HPDE6-E6E7 (cell line): ENCODE measurements at regions not wholly inside any gene's neighbourhood (a gene's known extent, or its start where the extent isn't known, plus 50 kb on each side); places are given as distances from the start of the nearest gene placed in this dataset.
"Not testable (repeated sequence)": the region's sequence is repeated elsewhere in the genome, so short reads cannot be mapped to it uniquely, and the experiment has no call there.

Experiments used
- DNase-seq: peaks from one replicate; pipeline ENCODE4 v3.0.0; 2011; ENCODE audit warnings: missing footprints; ENCODE audit errors: extremely low spot score

DNA sequence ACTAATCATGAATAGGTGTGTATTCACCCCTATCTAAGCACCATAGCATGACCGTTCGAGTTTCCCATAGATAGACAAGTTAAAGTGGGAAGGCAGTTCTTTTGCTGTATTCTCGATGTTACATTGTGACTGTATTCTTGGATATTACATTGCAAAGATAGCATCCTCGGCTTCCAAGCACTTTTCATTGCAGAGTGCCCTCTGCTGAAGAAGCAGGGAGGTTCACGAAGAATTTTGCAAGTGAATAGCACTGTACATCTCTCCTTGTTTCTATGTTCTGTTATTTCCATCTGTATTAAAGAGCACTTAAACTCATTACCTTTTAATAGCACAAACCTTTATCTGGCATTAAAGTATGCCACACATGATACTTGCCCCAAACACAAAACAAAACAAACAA, 426.7 kb upstream of the ARX start:
- no peak for DNase-seq

DNA sequence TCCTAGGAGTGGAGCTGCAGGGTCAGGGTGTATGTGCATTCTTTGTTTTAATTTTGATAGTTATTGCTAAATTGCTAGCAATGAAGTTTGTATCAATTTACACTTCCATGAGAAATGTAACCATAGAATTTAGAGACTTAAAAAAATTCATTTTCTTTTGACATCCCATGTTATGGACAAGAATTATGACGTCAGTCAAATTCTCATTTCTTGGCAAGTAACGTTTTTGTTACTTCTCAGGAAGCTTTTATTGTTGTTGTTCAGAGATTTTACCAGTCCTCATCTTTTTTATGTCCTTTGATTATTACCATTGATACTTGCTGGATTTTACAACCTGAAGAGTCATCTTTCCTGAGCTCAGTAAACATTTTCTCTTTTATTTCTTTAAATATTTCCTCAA, 417.5 kb upstream of the ARX start:
- DNase-seq = no peak

DNA sequence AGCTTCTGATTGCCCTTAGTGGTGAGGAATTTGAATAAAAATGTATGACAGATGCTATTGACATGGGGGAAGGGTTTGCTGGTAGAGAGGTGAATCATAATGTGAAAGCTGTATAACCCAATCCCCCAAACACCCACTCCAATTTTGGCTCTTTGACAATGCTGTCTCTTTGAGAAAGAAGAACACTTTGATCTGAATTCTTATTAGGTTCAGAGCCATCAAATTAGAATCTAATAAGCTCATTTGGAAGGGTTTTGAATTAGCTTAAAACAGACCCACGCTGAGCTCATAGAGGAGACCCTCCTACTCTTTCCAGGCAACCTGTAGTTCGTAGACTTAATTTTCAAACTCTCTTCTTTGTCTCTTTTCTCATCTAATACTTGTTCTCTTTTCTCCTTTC, 416.6 kb upstream of the ARX start:
- no peak for DNase-seq

DNA sequence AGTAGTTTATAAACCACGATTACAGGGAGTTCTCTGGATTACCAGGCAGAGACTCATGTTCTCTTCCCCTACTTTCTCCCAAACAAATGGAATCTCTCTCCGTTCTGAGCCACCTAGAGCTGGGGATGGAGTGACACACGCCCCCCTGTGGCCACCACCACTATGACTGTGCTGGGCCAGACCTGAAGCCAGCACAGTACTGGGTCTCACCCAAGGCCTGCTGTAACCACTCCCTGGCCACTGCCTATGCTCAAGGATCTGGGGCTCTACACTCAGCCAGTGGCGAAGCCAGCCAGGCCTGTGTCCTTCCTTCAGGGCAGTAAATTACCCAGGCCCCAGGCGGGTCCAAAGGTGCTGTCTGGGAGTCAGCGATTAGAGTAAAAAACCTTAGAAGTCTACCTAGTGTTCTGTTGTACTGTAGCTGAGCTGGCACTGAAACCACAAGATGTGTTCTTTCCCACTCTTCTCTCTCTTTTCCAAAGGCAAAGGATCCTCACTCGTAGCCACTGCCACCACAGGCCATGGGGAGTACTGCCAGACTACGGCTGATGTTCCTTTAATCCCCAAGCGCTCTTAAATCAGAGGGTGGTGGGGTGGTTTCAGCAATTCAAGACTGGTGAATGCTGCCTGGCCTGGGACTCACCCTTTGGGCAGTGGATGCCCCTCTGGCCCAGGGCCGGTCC, 412.2 kb upstream of the ARX start:
- no peak for DNase-seq

DNA sequence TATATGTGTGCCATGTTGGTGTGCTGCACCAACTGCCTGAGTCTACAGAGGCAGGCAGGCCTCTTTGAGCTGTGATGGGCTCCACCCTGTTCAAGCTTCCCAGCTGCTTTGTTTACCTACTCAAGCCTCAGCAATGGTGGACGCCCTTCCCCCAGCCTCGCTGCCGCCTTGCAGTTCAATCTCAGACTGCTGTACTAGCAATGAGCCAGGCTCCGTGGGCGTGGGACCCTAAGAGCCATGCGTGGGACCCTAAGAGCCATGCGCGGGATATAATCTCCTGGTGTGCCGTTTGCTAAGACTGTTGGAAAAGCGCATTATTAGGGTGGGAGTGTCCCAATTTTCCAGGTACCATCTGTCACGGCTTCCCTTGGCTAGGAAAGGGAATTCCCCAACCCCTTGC, 388.4 kb upstream of the ARX start:
- DNase-seq = not testable (repeated sequence)

DNA sequence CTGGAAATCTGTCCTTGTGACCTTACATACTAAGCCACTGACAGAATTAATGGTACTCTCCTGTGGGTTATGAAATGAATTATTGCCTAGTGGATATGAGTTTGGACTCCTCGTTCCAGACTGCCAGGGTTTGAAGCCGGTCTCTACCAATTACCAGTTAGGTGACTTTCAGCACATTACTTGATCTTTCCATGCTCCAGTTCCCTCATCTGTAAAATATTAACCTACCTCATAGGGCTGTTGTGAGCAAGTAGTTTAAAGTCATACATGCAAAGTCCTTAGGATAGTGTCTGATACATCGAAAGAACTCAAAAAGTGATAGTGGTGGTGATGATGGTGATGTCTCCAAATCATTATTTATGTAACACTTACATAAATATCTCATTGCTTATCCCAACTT, 373.5 kb upstream of the ARX start:
- DNase-seq = no peak

DNA sequence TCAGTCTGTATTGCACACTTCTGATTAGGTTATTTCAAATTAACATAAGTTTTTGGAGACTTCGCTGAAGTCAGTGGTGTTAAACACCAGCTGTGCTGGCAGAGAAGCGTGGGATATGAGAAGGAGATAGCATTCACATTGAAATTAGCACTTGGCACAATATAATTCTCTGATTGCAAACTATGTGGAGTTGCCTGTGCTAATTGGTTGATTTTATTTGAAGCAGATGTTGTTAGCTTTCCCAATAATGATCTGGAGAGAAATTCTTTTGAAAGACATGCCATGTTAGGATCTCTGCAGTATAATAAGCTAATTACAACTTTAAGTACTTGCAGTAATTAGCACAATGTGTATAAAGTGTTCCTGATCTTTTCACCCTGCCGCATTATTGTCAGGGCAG, 367.4 kb upstream of the ARX start:
- DNase-seq = no peak

DNA sequence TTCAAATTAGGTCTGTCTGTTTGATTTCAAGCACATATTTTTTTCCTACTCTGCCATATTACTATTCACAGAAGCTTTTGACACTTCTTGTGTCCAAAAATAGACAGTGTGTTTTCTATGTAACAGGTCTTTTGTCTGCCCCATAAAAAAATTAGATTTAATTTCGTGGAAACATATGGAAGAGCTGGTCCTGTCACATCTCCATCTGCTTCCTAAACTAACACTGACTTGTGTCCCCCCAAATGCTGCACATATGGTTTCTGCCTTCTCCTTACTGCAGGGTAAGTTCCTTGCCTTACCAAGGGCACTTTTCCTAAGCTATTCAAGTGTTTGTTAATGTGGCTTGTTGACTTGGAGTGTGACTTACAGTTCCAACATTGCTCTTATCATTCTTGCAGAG, 340.7 kb upstream of the ARX start:
- DNase-seq = no peak

DNA sequence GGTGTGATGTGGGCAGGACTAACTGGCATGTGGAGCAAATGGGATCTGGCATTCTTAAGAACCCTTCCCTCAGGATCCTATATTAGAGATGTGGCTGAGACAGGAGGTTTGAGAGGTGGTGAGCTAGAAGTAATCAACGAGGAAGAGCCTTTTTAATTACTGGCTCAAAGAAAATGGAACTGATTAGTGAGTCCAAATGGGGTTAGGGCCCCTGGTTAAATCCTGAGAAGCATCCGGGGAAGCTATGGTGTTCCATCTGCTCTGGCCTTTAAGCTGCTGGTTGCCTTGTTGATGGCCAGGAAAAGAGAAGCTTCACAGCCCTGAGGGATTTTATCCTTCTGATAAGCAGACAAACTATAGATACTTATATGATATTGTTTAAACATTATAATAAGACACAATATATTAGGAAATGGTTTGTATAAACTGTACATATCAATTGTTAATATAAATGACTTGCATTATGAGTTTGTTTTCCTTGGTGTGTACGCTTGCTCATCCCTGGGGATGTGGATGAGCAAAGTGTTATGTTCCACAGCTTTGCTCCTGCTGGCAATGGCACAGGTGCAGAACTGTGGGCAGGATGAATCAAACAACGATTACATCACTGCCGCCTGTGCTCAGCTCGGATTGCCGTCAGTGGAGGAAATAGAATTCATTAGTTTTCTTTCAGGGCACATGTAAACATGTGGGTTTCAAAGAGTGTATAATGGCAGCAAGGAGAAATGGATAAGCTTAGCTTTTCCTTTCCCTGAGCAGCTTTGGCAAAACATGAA, 328.6 kb upstream of the ARX start:
- no peak for DNase-seq

DNA sequence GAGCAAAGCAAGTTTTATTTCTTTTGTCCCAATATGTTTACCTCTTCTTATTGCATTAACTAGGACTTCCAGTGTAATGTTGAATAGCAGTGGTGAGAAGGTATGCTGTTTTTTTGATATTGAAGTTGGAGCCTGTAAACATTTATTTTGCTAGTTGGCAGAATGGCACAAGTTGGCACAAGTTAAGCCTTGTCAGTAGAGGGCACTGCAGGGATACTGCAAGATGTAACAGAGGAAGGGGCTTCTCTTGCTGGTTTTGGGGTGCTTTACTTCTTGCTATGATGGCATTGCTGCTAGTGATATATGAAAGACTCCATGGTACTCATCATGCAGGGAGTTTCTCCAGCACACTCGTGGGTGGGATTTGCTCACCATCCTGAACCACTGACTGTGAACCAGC, 327.3 kb upstream of the ARX start:
- no peak for DNase-seq

DNA sequence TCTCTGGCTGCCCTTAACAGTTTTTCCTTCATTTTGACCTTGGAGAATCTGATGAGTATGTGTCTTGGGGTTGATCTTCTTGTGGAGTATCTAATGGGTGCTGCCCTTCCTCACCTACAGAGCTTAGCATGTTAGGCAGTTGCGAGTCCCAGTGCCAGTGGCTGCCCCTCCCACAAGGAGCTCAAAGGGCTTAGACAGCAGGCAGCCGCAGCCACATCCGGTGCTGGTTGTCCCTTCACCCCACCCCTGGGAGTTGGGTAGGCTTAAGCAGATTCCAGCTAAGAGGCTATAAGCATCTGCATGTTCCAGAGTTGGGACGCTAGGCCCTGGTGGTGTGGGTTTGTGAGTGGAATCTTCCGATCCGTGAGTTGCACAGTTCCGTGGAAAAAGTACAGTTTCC, 322.1 kb upstream of the ARX start:
- no peak for DNase-seq

DNA sequence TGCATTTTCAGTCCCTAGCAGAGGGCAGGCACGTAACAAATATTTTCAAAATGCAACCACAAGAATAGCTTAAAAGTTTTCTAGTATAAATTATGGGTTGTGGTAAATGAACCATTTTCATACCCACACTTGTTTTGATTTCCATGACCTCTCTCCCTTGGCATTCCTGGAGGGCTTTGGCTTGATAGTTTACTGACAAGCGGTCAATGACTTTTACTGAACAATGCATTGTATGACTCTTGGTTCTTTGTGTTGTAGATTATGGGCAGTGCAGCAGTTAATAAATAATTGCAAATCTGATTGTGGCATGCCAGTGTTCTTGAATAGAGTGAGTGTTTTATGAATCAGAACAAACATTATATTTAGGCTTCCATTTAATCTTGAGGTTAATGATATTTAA, 285.2 kb upstream of the ARX start:
- no peak for DNase-seq

DNA sequence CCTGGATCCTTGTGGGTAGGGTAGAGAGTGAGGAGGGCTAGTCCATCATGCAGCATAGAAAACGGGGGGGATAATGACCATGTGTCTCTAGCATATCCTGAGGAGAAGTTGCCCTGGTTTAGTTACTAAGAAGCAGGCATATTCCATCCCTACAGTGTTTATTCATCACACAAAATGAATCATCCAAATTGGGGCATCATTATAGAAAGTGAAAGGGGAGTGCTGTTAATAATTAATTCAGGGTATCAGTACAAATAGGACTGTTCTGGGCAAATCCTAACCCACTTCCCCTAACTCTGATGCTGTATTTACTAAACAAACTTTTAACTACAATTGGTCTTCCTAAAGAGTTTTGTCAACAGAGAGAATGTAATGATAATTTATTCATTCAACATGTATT, 281.1 kb upstream of the ARX start:
- DNase-seq = no peak

DNA sequence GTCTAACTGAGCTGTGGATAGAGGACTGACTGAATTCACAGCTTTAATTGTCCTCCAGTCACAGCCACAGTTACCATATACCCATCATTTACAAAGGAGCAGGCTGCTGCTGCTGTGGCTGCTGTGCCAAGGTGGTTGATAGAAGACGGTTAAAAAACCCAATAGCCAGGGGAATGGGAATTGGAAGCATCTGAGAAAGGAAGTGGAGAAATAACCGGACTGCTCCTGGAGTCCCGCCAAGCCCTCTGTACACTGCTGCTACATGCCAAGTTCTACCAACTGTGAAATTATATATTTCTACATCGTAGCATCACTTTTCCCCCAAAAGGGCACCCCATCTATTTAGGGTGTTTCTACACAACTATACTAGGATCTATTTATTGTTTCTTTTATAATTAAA, 279.7 kb upstream of the ARX start:
- DNase-seq = no peak

DNA sequence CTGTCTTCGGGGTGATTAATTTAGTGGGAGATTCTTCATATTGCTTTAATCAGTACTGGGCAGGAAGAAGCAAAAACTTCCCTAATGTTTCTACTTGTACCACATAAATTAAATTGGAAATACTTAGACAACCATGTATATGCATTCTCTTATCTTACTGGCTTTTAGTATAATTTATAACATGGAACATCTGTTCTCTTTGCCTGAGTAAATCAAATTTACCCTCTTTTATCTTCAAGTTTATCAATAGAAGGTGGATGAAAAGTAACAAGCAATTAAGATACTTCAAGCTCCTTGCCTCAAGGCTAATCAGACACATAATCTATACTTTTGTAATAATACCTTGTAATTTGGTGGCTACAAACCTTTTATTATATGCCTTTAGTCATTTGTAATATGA, 274.4 kb upstream of the ARX start:
- DNase-seq = no peak

DNA sequence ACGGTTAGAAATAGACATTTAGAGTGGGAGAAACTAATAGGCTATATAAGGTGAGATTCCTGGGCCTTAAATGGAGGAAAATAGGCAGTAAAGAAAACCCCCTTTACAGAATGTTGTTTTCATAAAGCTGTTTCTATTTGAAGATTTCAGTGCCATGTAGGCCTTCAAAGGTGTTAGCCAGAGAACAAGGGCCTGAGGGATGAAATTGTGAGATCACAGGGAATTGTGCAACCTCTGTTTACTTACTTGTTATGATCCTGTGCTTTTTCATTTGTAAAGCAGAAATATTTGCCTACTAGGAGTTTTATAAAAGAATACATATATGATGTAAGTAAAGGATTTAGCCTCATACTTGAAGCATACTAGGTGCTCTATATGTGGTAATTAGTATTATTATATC, 272.9 kb upstream of the ARX start:
- DNase-seq = no peak

DNA sequence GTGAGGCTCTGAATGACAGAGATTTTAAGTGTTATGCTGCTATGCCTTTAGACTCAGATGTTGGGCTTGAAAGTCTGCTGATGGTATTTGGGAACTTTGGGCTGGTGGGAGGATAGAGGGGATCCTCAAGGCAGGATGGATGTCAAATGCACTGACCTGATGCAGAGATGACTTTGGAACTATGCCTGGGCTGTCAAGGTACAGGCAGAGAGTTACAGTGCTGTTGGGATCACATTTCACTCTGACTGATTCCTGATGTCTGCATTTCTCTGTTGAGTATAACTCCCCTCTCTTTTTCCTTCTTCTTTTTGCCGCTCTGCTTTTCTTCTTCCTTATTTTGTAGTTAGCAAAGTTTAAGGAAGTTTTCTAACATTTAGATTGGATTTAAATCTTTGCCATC, 271.8 kb upstream of the ARX start:
- no peak for DNase-seq

DNA sequence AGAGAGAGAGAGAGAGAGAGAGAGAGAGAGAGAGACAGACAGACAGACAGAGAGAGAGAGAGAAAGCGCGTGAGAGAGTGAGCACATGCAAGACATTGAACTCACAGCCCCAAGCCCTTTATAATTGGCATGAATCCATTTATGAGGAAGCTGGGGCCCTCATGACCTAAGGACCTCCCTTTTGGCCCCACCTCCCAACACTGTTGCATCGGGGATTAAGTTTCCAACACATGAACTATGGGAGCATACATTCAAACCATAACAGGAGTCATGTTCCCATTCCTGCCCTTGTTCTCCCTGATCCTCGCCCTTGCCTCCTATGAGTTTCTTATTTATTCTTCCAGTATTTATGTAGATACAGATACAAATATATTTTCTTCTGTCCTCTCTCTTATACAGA, 269.8 kb upstream of the ARX start:
- DNase-seq = no peak

DNA sequence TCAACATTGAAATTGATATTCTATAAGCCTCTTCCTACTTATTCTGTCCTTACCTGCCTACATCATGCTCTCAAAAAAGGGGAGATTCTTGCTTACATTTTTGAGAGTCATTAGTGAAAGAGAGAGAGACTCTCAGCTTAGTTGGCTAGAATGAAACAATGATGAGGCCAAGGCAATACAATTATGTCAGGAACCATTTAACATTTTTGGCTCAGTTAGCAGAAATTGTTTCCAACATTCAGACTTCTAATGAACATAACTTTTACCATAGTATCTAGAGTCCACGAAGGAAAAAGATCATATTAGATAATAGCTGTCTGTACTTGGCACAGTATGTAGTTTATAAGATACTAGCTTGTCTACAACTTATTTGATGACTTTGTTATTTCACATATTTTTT, 263.7 kb upstream of the ARX start:
- DNase-seq = no peak

DNA sequence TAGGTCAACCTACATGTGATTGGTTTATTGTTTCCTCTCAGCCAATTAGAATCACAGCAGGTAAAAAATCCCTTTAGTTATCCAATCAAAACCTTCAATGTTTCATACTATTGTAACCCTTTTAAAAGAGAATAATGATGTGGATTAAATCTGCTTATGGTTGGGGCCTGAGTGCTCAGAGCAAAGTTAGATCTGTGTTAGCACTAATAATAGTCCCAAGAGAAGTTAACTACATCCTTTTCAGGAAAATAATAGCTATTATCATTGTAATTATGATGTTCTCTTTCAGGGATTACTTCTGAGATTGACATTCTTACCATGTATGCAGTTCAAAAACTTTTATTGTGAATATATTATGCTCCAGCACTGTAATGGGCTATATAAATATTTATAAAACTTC, 262.6 kb upstream of the ARX start:
- DNase-seq = no peak

DNA sequence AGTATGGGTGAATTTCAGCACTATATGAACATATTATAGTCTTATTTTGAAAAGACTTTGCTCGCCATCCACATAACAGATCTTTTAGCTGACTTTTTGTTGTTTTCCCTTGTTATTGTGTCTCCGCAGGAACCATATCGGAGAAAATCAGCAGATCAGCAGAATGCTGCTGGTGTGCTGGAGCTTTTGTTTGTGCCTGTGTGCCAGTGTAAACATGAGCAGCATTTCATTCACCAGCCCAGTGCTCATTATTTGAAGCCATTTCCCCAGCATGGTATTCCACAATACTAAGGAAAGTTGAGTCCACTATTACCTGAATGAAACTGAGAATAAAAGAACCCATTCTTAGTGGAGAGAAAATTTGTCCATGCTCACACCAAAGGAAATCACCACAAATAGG, 261.8 kb upstream of the ARX start:
- DNase-seq = no peak

DNA sequence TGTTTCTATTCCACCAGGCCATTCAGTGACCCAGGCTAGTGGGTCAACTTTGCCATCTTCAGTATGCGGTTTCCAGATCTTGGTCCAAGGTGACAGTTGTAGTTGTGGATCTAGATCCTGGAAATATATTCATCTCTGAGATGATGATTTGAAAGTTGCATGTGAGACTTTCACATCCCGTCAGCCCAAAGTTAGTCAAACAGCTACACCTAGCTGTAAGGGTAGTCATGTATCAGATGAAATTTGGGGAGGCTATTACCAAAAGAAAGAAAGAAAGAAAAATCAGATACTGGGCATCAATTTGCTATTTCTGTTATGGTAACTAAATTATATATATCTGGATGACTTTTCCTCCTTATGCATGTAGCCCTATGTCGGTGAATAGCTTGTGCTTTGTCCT, 259.4 kb upstream of the ARX start:
- no peak for DNase-seq

DNA sequence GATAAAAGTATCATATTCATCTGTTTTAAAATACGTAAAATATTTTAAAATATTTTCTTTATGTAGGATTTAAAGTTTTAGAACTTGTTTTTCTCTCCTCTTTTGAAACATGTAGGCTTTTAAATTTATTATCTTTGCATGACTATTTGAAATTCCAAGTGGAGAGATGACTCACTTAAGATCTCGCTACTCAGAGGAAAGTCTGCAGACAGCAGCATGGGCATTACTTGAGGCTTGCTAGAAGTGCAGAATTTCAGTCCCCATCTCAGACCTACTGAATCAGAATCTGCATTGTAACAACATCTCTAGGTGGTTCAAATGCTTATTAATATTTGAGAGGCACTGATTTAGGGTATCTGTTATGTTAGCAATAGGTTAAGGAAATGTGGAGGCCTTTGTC, 225.7 kb upstream of the ARX start:
- DNase-seq = no peak

DNA sequence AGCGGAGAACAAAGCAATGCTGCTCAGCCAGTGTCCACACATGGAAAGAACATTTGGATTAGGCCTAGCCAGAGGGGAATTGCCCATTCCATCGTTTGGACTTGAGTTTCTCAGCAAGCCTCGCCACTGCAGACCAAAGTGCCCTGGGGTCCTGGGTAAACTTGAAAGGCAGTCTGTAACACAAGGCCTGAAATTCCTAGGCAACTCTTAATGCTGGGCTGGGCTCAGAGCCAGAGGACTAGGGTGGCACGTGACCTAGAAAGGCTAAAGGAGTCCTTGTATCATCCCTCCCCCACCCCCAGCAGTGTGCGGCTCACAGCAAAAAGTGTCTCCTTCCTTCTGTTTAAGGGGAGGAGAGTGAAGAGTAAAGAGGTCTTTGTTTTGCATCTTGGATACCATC, 210.4 kb upstream of the ARX start:
- DNase-seq = no peak
